ENCODE measurements at regions not wholly inside any gene's neighbourhood (a gene's known extent, or its start where the extent isn't known, plus 50 kb on each side); places are given as distances from the start of the nearest gene placed in this dataset.

DNA sequence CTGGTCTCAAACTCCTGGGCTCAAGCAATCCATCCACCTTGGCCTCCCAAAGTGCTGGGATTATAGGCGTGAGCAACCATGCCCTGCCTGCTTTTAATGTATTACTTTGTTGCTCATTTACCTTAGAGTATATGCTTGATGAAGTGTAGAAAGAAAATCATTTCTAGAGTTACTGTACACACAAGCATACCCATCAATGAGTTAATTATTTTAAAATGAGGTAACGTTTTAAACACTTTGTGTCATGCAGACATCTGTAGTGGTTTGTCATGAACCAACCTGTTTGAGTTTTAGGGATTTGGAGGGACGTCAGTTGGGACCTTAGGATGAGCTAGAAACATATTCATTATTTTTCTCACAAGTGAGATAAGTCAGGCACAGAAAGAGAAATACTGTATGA lies 332.4 kb upstream of the IGF1R start:
- no peaks in the 10 kb centered on the region for H3K27me3 ChIP-seq (ENCODE audit: control insufficient read depth in 2 of 2, insufficient read depth in 2 of 2, low read length in 2 of 2)
- H3K4me1 ChIP-seq (ENCODE audit: control insufficient read depth in 2 of 2, insufficient read depth in 2 of 2, low read length in 2 of 2), result no peaks in the 10 kb centered on the region
- H3K27ac ChIP-seq (ENCODE audit: low read depth, low read length), result no peak overlapping the region
- no peak for ATAC-seq
- H3K4me3 ChIP-seq (ENCODE audit: low read length), result no peak overlapping the region
- ChIA-PET POLR2A (no interaction called here), CTCF (interaction anchor here (0.6 kb wide), 1 partner anchor 105 kb away, joined by 3 read pairs; no protein-coding TSS in a partner anchor)
- DNase-seq, result no peak
- no peaks in the 10 kb centered on the region for H3K9me3 ChIP-seq (ENCODE audit: control insufficient read depth in 2 of 3, low read length in 3 of 3)
- H3K36me3 Mint-ChIP-seq, result peaks cover 0 to 4% (median 0%) of the 10 kb centered on the region in 5 donors
- H3K27me3 Mint-ChIP-seq, result peaks cover 0 to 21% (median 13%) of the 10 kb centered on the region in 5 donors
- peaks cover 0 to 6% (median 0%) of the 10 kb centered on the region in 7 donors for H3K4me1 Mint-ChIP-seq
- H3K27ac Mint-ChIP-seq, result no peak overlapping the region
- H3K36me3 ChIP-seq (ENCODE audit: control insufficient read depth in 2 of 3, insufficient read depth in 3 of 3, low read length in 3 of 3), result no peaks in the 10 kb centered on the region
- no peak overlapping the region for H3K4me3 Mint-ChIP-seq
- peaks cover 0 to 19% (median 6%) of the 10 kb centered on the region in 11 donors for H3K9me3 Mint-ChIP-seq
- intact Hi-C loops (cut with micrococcal nuclease), result no loop called here

DNA sequence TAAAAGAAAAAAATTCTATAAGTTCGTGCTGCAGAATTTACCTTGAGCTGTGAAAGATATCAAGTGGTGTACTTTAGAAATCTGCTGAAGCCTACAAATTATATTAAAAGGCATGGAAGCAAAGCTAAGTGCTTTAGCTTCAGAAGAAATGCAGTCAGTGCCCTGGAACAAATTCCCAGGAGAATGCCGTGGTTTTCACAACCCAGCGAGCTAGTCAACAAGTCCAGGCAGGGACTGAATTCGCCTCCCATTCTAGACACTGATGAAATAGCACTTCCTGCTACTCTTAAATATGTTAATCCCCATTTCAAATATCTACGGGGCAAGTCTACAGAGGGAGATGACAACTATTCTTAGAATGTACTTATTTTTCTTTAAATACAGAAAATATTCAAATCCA lies 326.4 kb upstream of the IGF1R start:
- H3K4me3 Mint-ChIP-seq, result no peak overlapping the region
- intact Hi-C loops (cut with micrococcal nuclease), result no loop called here
- DNase-seq, result no peak
- peaks cover 0 to 4% (median 0%) of the 10 kb centered on the region in 5 donors for H3K36me3 Mint-ChIP-seq
- ChIA-PET POLR2A (no interaction called here), CTCF (interaction anchor here (1.6 kb wide), 1 partner anchor 10 kb away, joined by 4 read pairs; no protein-coding TSS in a partner anchor)
- H3K27ac ChIP-seq (ENCODE audit: low read depth, low read length), result no peak overlapping the region
- H3K27me3 Mint-ChIP-seq, result peaks cover 0 to 29% (median 19%) of the 10 kb centered on the region in 5 donors
- H3K27ac Mint-ChIP-seq, result no peak overlapping the region
- H3K4me1 Mint-ChIP-seq, result no peaks in the 10 kb centered on the region
- no peaks in the 10 kb centered on the region for H3K27me3 ChIP-seq (ENCODE audit: control insufficient read depth in 2 of 2, insufficient read depth in 2 of 2, low read length in 2 of 2)
- no peak overlapping the region for H3K4me3 ChIP-seq (ENCODE audit: low read length)
- no peaks in the 10 kb centered on the region for H3K4me1 ChIP-seq (ENCODE audit: control insufficient read depth in 2 of 2, insufficient read depth in 2 of 2, low read length in 2 of 2)
- H3K36me3 ChIP-seq (ENCODE audit: control insufficient read depth in 2 of 3, insufficient read depth in 3 of 3, low read length in 3 of 3), result no peaks in the 10 kb centered on the region
- peaks cover 0 to 8% (median 0%) of the 10 kb centered on the region in 3 experiments for H3K9me3 ChIP-seq (ENCODE audit: control insufficient read depth in 2 of 3, low read length in 3 of 3)
- peaks cover 2 to 44% (median 9%) of the 10 kb centered on the region in 11 donors for H3K9me3 Mint-ChIP-seq
- no peak for ATAC-seq

DNA sequence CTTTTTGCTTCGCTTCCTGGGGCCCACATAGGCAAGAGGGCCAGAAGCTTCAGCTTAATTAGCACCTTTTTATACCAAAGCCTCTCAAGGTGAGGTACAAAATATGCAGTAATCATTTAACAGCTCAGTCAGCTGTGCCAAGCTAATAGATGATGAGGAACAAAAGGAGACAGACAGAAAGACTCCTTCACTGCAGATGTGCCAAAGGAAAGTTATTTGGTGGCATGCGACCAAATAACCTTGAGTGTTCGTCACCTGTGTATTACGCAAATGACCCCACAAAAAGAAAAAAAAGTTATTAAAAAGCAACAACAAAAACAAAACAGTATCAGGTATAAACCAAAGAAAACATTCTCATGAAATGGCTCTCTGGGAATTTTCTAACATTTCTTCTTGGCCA lies 325.8 kb upstream of the IGF1R start:
- no peak for DNase-seq
- Histone ChIP-seq H3K9me3 (ENCODE audit: control insufficient read depth in 2 of 3, low read length in 3 of 3) (peaks cover 0 to 8% (median 0%) of the 10 kb centered on the region in 3 experiments), H3K27me3 (ENCODE audit: control insufficient read depth in 2 of 2, insufficient read depth in 2 of 2, low read length in 2 of 2) (no peaks in the 10 kb centered on the region), H3K36me3 (ENCODE audit: control insufficient read depth in 2 of 3, insufficient read depth in 3 of 3, low read length in 3 of 3) (no peaks in the 10 kb centered on the region), H3K4me3 (ENCODE audit: low read length) (no peak overlapping the region), H3K4me1 (ENCODE audit: control insufficient read depth in 2 of 2, insufficient read depth in 2 of 2, low read length in 2 of 2) (no peaks in the 10 kb centered on the region), H3K27ac (ENCODE audit: low read depth, low read length) (no peak overlapping the region)
- peaks cover 0 to 36% (median 21%) of the 10 kb centered on the region in 5 donors for H3K27me3 Mint-ChIP-seq
- H3K27ac Mint-ChIP-seq, result no peak overlapping the region
- no peak for ATAC-seq
- peaks cover 0 to 4% (median 0%) of the 10 kb centered on the region in 5 donors for H3K36me3 Mint-ChIP-seq
- H3K9me3 Mint-ChIP-seq, result peaks cover 2 to 47% (median 9%) of the 10 kb centered on the region in 11 donors
- ChIA-PET POLR2A (no interaction called here), CTCF (interaction anchor here (1.6 kb wide), 1 partner anchor 11 kb away, joined by 4 read pairs; no protein-coding TSS in a partner anchor)
- no peaks in the 10 kb centered on the region for H3K4me1 Mint-ChIP-seq
- intact Hi-C loops (cut with micrococcal nuclease), result no loop called here
- no peak overlapping the region for H3K4me3 Mint-ChIP-seq

DNA sequence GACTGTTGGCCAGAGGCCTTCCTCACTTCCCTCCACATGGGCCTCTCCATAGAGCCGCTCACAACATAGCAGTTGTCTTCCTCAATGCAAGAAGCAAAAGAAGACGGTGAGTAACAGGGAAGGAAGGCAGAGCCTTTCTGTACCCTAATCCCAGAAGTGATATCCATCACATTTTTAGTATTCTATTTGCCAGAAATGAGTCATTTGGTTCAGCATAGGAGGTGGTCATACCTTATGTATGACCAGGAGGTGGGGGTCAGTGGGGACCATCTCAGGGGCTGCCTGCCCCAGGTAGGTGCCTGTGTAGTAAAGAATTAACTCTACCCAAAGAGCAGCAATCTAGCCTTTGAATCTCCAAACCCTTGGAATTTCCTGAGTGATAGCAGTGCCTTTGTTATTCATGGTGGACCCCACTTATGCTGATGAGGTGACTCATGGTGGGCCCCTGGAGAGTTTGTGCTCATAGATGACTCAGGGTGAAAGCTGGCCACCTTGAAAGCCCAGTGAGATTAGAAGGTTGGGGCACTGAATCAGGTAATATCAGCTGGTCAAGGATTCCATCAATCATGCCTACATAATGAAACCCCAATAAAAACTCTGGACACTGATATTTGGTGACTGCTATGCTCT lies 323.9 kb upstream of the IGF1R start:
- Histone ChIP-seq H3K4me3 (ENCODE audit: low read length) (no peak overlapping the region), H3K36me3 (ENCODE audit: control insufficient read depth in 2 of 3, insufficient read depth in 3 of 3, low read length in 3 of 3) (no peaks in the 10 kb centered on the region), H3K9me3 (ENCODE audit: control insufficient read depth in 2 of 3, low read length in 3 of 3) (peaks cover 0 to 8% (median 0%) of the 10 kb centered on the region in 3 experiments), H3K27ac (ENCODE audit: low read depth, low read length) (no peak overlapping the region), H3K27me3 (ENCODE audit: control insufficient read depth in 2 of 2, insufficient read depth in 2 of 2, low read length in 2 of 2) (no peaks in the 10 kb centered on the region), H3K4me1 (ENCODE audit: control insufficient read depth in 2 of 2, insufficient read depth in 2 of 2, low read length in 2 of 2) (no peaks in the 10 kb centered on the region)
- ATAC-seq (no peak), DNase-seq (no peak)
- H3K36me3 Mint-ChIP-seq, result no peaks in the 10 kb centered on the region
- ChIA-PET CTCF (no interaction called here), POLR2A (no interaction called here)
- H3K4me1 Mint-ChIP-seq, result no peaks in the 10 kb centered on the region
- intact Hi-C loops (cut with micrococcal nuclease), result no loop called here
- H3K27ac Mint-ChIP-seq, result no peak overlapping the region
- H3K9me3 Mint-ChIP-seq, result peaks cover 0 to 40% (median 7%) of the 10 kb centered on the region in 11 donors
- no peak overlapping the region for H3K4me3 Mint-ChIP-seq
- H3K27me3 Mint-ChIP-seq, result peaks cover 0 to 41% (median 21%) of the 10 kb centered on the region in 5 donors

DNA sequence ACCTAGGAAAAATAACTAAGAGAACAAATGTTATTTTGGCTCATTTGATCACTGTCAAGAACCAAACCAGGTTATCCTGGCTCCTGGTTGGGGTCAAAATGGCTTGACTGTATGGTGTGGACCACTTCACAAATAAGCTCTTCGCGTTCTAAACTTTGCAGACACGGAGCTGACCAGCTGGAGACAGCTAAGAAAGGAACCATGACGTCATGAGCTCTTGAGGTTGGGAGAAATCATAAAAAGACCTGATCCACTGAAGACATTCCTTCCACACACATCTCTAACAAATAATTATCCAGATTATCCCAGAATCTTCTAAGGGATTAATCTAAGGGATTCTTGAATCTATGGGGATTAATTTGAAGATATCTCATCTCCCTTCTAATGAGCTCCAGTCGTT lies 321.5 kb upstream of the IGF1R start:
- ChIA-PET CTCF (no interaction called here), POLR2A (no interaction called here)
- H3K4me3 ChIP-seq (ENCODE audit: low read length), result no peak overlapping the region
- intact Hi-C loops (cut with micrococcal nuclease), result no loop called here
- no peaks in the 10 kb centered on the region for H3K4me1 ChIP-seq (ENCODE audit: control insufficient read depth in 2 of 2, insufficient read depth in 2 of 2, low read length in 2 of 2)
- H3K27ac ChIP-seq (ENCODE audit: low read depth, low read length), result no peak overlapping the region
- H3K9me3 ChIP-seq (ENCODE audit: control insufficient read depth in 2 of 3, low read length in 3 of 3), result peaks cover 0 to 8% (median 0%) of the 10 kb centered on the region in 3 experiments
- Mint-ChIP-seq H3K27ac (no peak overlapping the region), H3K4me1 (no peaks in the 10 kb centered on the region), H3K9me3 (peaks cover 0 to 26% (median 5%) of the 10 kb centered on the region in 11 donors), H3K4me3 (no peak overlapping the region), H3K36me3 (no peaks in the 10 kb centered on the region), H3K27me3 (peaks cover 3 to 45% (median 22%) of the 10 kb centered on the region in 5 donors)
- DNase-seq, result no peak
- H3K27me3 ChIP-seq (ENCODE audit: control insufficient read depth in 2 of 2, insufficient read depth in 2 of 2, low read length in 2 of 2), result no peaks in the 10 kb centered on the region
- no peak for ATAC-seq
- H3K36me3 ChIP-seq (ENCODE audit: control insufficient read depth in 2 of 3, insufficient read depth in 3 of 3, low read length in 3 of 3), result no peaks in the 10 kb centered on the region

DNA sequence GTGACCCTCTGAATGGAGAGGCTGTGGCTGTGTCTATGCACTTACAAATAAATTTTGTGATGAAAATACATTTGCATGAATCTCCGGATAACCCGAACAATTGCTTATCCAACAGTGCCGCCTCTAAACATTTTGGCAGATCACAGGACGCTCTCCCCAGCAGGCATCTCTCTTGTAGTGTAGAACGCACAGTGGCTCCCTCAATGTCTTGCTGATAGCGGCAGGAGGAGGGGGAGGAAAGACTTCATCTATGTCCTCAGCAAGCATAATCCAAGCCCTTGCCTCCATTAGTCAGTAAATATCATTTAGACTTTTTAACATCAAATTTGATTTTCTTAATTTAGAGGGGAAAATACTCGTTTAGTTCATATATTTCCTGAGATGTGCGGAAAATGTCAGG lies 318.1 kb upstream of the IGF1R start:
- Histone ChIP-seq H3K4me3 (ENCODE audit: low read length) (no peak overlapping the region), H3K9me3 (ENCODE audit: control insufficient read depth in 2 of 3, low read length in 3 of 3) (no peaks in the 10 kb centered on the region), H3K36me3 (ENCODE audit: control insufficient read depth in 2 of 3, insufficient read depth in 3 of 3, low read length in 3 of 3) (no peaks in the 10 kb centered on the region), H3K4me1 (ENCODE audit: control insufficient read depth in 2 of 2, insufficient read depth in 2 of 2, low read length in 2 of 2) (no peaks in the 10 kb centered on the region), H3K27ac (ENCODE audit: low read depth, low read length) (no peak overlapping the region), H3K27me3 (ENCODE audit: control insufficient read depth in 2 of 2, insufficient read depth in 2 of 2, low read length in 2 of 2) (no peaks in the 10 kb centered on the region)
- POLR2A ChIA-PET, result no interaction called here
- Mint-ChIP-seq H3K27me3 (peaks cover 5 to 59% (median 36%) of the 10 kb centered on the region in 5 donors), H3K27ac (no peak overlapping the region), H3K36me3 (no peaks in the 10 kb centered on the region), H3K4me1 (peaks cover 0 to 2% (median 0%) of the 10 kb centered on the region in 7 donors), H3K9me3 (peaks cover 0 to 18% (median 2%) of the 10 kb centered on the region in 11 donors), H3K4me3 (no peak overlapping the region)
- DNase-seq (no peak), ATAC-seq (no peak)
- CTCF ChIA-PET, result no interaction called here
- intact Hi-C loops (cut with micrococcal nuclease), result no loop called here
